HepG2 (cell line): ENCODE measurements at regions not wholly inside any gene's neighbourhood (a gene's known extent, or its start where the extent isn't known, plus 50 kb on each side); places are given as distances from the start of the nearest gene placed in this dataset.

Experiments used
- IRF1 ChIP-seq: sonication (generic); formaldehyde crosslinking; IDR thresholded peaks from 2 replicates; pipeline ENCODE4 v1.4.0; 2020; ENCODE audit warnings: low read depth, mild to moderate bottlenecking, missing genetic modification reagents
- MAX ChIP-seq: IDR thresholded peaks from 2 replicates; pipeline ENCODE4 v1.6.1; 2012; ENCODE audit warnings: inconsistent platforms
- RAD21 ChIP-seq: fragments of 450-650 bp; formaldehyde crosslinking; IDR thresholded peaks from 2 replicates; pipeline ENCODE4 v1.5.0; 2020; ENCODE audit warnings: mild to moderate bottlenecking
- RXRA ChIP-seq: sonication (generic); formaldehyde crosslinking; IDR thresholded peaks from 2 replicates; pipeline ENCODE4 v1.5.1; 2020; ENCODE audit warnings: missing genetic modification reagents
- TCF7L2 ChIP-seq: IDR thresholded peaks from 2 replicates; pipeline ENCODE4 v1.6.1; 2011; ENCODE audit warnings: mild to moderate bottlenecking, low read depth, low read length, moderate library complexity
- WIZ ChIP-seq: sonication (generic); formaldehyde crosslinking; IDR thresholded peaks from 2 replicates; pipeline ENCODE4 v1.5.1; 2020; ENCODE audit warnings: mild to moderate bottlenecking, missing genetic modification reagents
- ZNF274 ChIP-seq: sonication (generic); formaldehyde crosslinking; IDR thresholded peaks from 2 replicates; pipeline ENCODE4 v1.5.1; 2020; ENCODE audit warnings: mild to moderate bottlenecking, missing genetic modification reagents
- TF ChIP-seq, protein P1 (sequence below): sonication (generic); formaldehyde crosslinking; IDR thresholded peaks from 2 replicates; pipeline ENCODE4 v1.4.0; 2020; ENCODE audit warnings: missing genetic modification reagents
- TF ChIP-seq, protein P2 (sequence below): sonication (generic); formaldehyde crosslinking; IDR thresholded peaks from 2 replicates; pipeline ENCODE4 v1.4.0; 2020; ENCODE audit warnings: missing genetic modification reagents

DNA sequence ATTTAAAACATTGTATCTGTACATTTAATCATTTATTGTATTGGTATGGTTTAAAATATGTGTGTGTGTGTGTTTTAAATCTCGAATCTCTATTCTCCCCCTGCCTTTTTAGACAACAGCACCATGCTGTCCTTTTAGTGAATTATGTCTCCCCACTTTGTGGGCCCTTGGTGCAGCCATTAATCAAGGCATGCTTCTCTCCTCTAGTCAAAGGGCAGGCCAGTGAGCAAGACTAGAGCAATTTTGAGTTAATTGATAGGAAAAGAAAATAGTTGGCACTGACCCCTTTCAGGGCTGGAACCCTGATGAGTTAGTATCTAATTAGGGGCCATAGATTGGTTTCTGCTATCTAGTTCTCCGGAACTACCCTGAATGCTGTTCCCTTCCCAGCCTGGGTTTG is 111.0 kb downstream of the MAIP1 start:
- TF ChIP-seq ZNF274 (CRISPR knock-in tag) (no peak), RXRA (no peak), RAD21 (no peak), IRF1 (CRISPR knock-in tag) (no peak), MAX (no peak), TCF7L2 (no peak), WIZ (no peak)
- TF ChIP-seq, protein P1, sequence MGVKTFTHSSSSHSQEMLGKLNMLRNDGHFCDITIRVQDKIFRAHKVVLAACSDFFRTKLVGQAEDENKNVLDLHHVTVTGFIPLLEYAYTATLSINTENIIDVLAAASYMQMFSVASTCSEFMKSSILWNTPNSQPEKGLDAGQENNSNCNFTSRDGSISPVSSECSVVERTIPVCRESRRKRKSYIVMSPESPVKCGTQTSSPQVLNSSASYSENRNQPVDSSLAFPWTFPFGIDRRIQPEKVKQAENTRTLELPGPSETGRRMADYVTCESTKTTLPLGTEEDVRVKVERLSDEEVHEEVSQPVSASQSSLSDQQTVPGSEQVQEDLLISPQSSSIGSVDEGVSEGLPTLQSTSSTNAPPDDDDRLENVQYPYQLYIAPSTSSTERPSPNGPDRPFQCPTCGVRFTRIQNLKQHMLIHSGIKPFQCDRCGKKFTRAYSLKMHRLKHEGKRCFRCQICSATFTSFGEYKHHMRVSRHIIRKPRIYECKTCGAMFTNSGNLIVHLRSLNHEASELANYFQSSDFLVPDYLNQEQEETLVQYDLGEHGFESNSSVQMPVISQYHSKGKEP, result no peak
- TF ChIP-seq, protein P2, sequence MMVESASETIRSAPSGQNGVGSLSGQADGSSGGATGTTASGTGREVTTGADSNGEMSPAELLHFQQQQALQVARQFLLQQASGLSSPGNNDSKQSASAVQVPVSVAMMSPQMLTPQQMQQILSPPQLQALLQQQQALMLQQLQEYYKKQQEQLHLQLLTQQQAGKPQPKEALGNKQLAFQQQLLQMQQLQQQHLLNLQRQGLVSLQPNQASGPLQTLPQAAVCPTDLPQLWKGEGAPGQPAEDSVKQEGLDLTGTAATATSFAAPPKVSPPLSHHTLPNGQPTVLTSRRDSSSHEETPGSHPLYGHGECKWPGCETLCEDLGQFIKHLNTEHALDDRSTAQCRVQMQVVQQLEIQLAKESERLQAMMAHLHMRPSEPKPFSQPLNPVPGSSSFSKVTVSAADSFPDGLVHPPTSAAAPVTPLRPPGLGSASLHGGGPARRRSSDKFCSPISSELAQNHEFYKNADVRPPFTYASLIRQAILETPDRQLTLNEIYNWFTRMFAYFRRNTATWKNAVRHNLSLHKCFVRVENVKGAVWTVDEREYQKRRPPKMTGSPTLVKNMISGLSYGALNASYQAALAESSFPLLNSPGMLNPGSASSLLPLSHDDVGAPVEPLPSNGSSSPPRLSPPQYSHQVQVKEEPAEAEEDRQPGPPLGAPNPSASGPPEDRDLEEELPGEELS (CRISPR knock-in tag), result no peak
